DND-41 (cell line): ENCODE measurements at regions not wholly inside any gene's neighbourhood (a gene's known extent, or its start where the extent isn't known, plus 50 kb on each side); places are given as distances from the start of the nearest gene placed in this dataset.

Experiments used
- ATAC-seq: fragments of 200-7000 bp; cut with Tn5 transposase; 3 replicates; pipeline ENCODE4 v1.9.1; 2021; ENCODE audit warnings: low read depth; ENCODE audit not compliant: insufficient read depth
- DNase-seq: peaks from one replicate; pipeline ENCODE4 v3.0.0-alpha.2; 2020
- H2AFZ ChIP-seq: 2 replicates; pipeline ENCODE4 v1.6.0; 2012; ENCODE audit warnings: low read depth, low read length
- H3K27ac ChIP-seq: 2 replicates; pipeline ENCODE4 v1.5.1; 2012; ENCODE audit warnings: low read length, inconsistent platforms
- H3K27me3 ChIP-seq: fragments of 200-600 bp; sonication (generic); 2 replicates; pipeline ENCODE4 v1.6.0; 2012; ENCODE audit warnings: low read length, mild to moderate bottlenecking, inconsistent platforms; ENCODE audit not compliant: insufficient read depth, poor library complexity
- H3K36me3 ChIP-seq: 2 replicates; pipeline ENCODE4 v1.5.1; 2012; ENCODE audit warnings: low read length, inconsistent platforms; ENCODE audit not compliant: insufficient read depth
- H3K4me1 ChIP-seq: 2 replicates; pipeline ENCODE4 v1.5.1; 2012; ENCODE audit warnings: mild to moderate bottlenecking, low read length; ENCODE audit not compliant: insufficient read depth
- H3K4me2 ChIP-seq: 2 replicates; pipeline ENCODE4 v1.6.0; 2012; ENCODE audit warnings: mild to moderate bottlenecking, moderate library complexity, low read length, inconsistent platforms; ENCODE audit not compliant: insufficient read depth
- H3K4me3 ChIP-seq, 2 experiments: fragments of 200-600 bp in 1 of 2; shearing (Covaris generic) in 1 of 2; 2 replicates each; pipeline ENCODE4 v1.5.1; 2012 to 2016; ENCODE audit warnings: inconsistent platforms in 2 of 2, low read length in 2 of 2, mild to moderate bottlenecking in 2 of 2, low read depth in 1 of 2, moderate library complexity in 1 of 2
- H3K79me2 ChIP-seq: 2 replicates; pipeline ENCODE4 v1.6.0; 2012; ENCODE audit warnings: low read length, inconsistent platforms; ENCODE audit not compliant: insufficient read depth
- H3K9ac ChIP-seq: 2 replicates; pipeline ENCODE4 v1.6.0; 2012; ENCODE audit warnings: low read depth, mild to moderate bottlenecking, inconsistent platforms, low read length, moderate library complexity
- H3K9me3 ChIP-seq: 2 replicates; pipeline ENCODE4 v1.5.1; 2012; ENCODE audit warnings: low read length, moderate library complexity, mild to moderate bottlenecking, inconsistent platforms; ENCODE audit not compliant: insufficient read depth, severe bottlenecking
- H4K20me1 ChIP-seq: 2 replicates; pipeline ENCODE4 v1.6.0; 2012; ENCODE audit warnings: low read length; ENCODE audit not compliant: insufficient read depth
- CTCF ChIP-seq: IDR thresholded peaks from 2 replicates; pipeline ENCODE4 v1.5.1; 2012; ENCODE audit warnings: borderline replicate concordance, low read length, moderate library complexity, mild to moderate bottlenecking; ENCODE audit not compliant: poor library complexity, severe bottlenecking; ENCODE audit errors: extremely low read depth
- EZH2 ChIP-seq: IDR thresholded peaks from 3 replicates; pipeline ENCODE4 v1.6.1; 2012; ENCODE audit warnings: borderline replicate concordance, low read depth, mild to moderate bottlenecking, moderate library complexity, low read length, inconsistent platforms; ENCODE audit not compliant: severe bottlenecking

DNA sequence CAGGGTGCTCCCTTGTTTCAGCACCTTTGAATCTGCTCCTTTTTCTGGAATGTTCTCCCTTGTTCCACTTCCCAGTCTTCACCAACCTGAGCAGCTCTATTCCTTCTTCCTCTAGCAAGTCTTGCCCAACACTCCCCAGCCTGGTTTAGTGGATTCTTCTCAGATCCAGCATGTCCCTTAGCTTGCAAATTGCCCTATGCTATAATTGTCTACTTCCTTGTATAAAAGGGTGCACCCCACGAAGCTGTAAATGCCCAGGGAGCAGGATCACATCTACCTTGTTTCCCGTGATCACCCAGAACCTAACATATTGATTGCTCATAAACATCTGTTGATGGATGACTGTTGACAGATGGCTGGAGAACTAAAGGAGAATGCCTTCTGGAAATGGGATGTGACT lies 93.2 kb upstream of the C1QTNF9B start:
- Histone ChIP-seq H3K27ac (no peak overlapping the region), H3K4me2 (no peak overlapping the region), H4K20me1 (no peaks in the 10 kb centered on the region), H3K9ac (no peak overlapping the region), H3K27me3 (peaks cover 18% of the 10 kb centered on the region), H3K36me3 (no peaks in the 10 kb centered on the region), H3K9me3 (no peaks in the 10 kb centered on the region), H3K4me1 (no peaks in the 10 kb centered on the region), H3K4me3 (no peak overlapping the region), H3K79me2 (no peaks in the 10 kb centered on the region), H2AFZ (no peak overlapping the region)
- no peak for DNase-seq
- TF ChIP-seq EZH2 (no peak), CTCF (no peak)
- ATAC-seq, result no peak

DNA sequence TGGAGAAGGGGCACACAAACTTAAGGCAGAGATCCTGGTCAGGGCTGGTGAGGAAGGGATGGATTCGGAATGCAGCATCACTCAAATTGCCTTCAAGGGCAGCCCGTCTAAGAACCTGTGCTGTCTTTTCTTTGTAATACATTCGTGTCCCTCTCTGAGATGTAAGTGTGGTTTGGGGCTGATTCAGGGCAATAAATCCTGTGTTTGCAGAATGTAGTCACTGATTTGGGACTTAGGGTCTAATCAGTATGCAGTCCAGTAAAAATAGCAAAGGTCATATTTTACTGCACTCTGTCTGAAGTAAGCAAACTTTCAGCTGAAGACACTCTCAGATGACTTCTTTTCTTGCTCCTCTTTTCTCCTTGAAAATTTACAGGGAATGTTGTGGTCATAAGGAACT lies 93.8 kb upstream of the C1QTNF9B start:
- H3K4me3 ChIP-seq, result no peak overlapping the region
- TF ChIP-seq CTCF (no peak), EZH2 (no peak)
- H3K27me3 ChIP-seq, result peaks cover 17% of the 10 kb centered on the region
- DNase-seq (no peak), ATAC-seq (no peak)
- H2AFZ ChIP-seq, result no peak overlapping the region
- H3K9me3 ChIP-seq, result no peaks in the 10 kb centered on the region
- no peak overlapping the region for H3K9ac ChIP-seq
- H3K27ac ChIP-seq, result no peak overlapping the region
- H4K20me1 ChIP-seq, result no peaks in the 10 kb centered on the region
- no peaks in the 10 kb centered on the region for H3K79me2 ChIP-seq
- no peak overlapping the region for H3K4me2 ChIP-seq
- no peaks in the 10 kb centered on the region for H3K36me3 ChIP-seq
- no peaks in the 10 kb centered on the region for H3K4me1 ChIP-seq

DNA sequence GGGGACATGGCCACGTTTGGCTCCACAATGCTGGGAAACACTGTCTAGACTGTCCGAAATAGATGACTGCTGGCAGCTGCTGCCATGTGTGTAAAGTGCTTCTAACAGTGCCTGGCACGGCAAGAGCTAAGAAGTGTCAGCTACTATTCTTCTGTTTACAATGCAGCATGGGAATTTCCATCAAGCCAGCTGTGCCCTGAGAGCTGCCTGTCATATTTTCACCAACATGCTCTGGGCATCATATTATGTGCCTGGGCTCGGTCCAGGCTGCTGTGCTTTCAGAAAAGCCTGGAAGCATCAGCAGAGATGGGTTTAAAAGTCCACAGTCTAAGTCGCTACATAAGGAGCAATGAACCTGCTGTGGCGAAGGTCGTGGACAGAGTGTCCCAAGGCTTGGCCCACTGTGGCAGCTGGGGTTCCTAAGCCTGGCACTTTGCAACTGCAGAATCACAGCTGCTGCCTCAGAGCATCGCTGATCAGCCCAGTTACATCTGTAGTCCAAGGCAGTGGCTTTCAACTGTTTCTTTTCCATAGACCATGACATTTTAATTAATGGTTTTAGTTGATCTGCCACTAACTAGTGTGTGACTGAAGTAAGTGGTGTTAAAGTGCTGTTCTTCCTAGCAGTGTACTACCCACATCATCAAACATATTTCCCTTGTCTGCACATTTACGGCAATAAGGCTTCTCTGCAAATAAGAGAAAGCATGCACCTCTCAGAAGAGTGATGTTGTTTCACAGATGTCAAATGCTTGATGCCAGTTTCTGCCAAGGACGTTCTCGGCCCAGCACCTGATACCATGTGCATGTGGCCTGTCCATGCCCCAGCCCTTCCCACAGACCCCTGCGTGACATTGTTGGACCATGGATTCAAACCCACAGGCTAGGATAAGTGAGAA lies 95.7 kb upstream of the C1QTNF9B start:
- TF ChIP-seq EZH2, result no peak
- no peak for TF ChIP-seq CTCF

GRCh38 chr13:23993680-23993985 lies 96.3 kb upstream of the C1QTNF9B start:
- ATAC-seq (no peak), DNase-seq (no peak)
- Histone ChIP-seq H3K9ac (no peak overlapping the region), H3K79me2 (no peaks in the 10 kb centered on the region), H3K27me3 (peaks cover 17% of the 10 kb centered on the region), H3K27ac (no peak overlapping the region), H3K4me1 (no peaks in the 10 kb centered on the region), H3K4me2 (no peak overlapping the region), H2AFZ (no peak overlapping the region), H3K4me3 (no peak overlapping the region), H3K36me3 (no peaks in the 10 kb centered on the region), H4K20me1 (no peaks in the 10 kb centered on the region), H3K9me3 (no peaks in the 10 kb centered on the region)
- TF ChIP-seq EZH2 (no peak), CTCF (no peak)

More for the DNA sequence above, 95.7 kb upstream of the C1QTNF9B start:
- Histone ChIP-seq H3K4me3 (no peak overlapping the region), H2AFZ (no peak overlapping the region), H3K4me1 (no peaks in the 10 kb centered on the region), H3K27me3 (peaks cover 17% of the 10 kb centered on the region), H3K79me2 (no peaks in the 10 kb centered on the region), H4K20me1 (no peaks in the 10 kb centered on the region), H3K9ac (no peak overlapping the region), H3K36me3 (no peaks in the 10 kb centered on the region), H3K4me2 (no peak overlapping the region), H3K27ac (no peak overlapping the region), H3K9me3 (no peaks in the 10 kb centered on the region)
- DNase-seq, result no peak
- no peak for ATAC-seq
